Hepatocyte (in vitro differentiated cells): ENCODE measurements at regions not wholly inside any gene's neighbourhood (a gene's known extent, or its start where the extent isn't known, plus 50 kb on each side); places are given as distances from the start of the nearest gene placed in this dataset.

Experiments
- DNase-seq: peaks from one replicate; pipeline ENCODE4 v3.0.0-alpha.2; 2016; ENCODE audit warnings: low spot score
- H2AFZ ChIP-seq: fragments of 200-600 bp; sonication (generic); 2 replicates; pipeline ENCODE4 v1.6.0; 2016; ENCODE audit warnings: antibody characterized with exemption, mild to moderate bottlenecking
- H3K27ac ChIP-seq: fragments of 200-600 bp; sonication (generic); 2 replicates; pipeline ENCODE4 v1.5.1; 2016; ENCODE audit warnings: mild to moderate bottlenecking
- H3K27me3 ChIP-seq: fragments of 200-600 bp; sonication (generic); 2 replicates; pipeline ENCODE4 v1.6.1; 2016
- H3K36me3 ChIP-seq: fragments of 200-600 bp; sonication (generic); replicated peaks from 2 replicates; pipeline ENCODE4 v1.5.1; 2016; ENCODE audit warnings: low read depth; ENCODE audit not compliant: insufficient read depth
- H3K4me1 ChIP-seq: fragments of 200-600 bp; sonication (generic); 2 replicates; pipeline ENCODE4 v1.5.1; 2016; ENCODE audit warnings: mild to moderate bottlenecking, moderate library complexity; ENCODE audit not compliant: insufficient read depth
- H3K4me2 ChIP-seq: fragments of 200-600 bp; sonication (generic); 2 replicates; pipeline ENCODE4 v1.6.0; 2016
- H3K4me3 ChIP-seq: fragments of 200-600 bp; sonication (generic); 2 replicates; pipeline ENCODE4 v1.5.1; 2016; ENCODE audit warnings: mild to moderate bottlenecking
- H3K79me2 ChIP-seq: fragments of 200-600 bp; sonication (generic); 2 replicates; pipeline ENCODE4 v1.6.0; 2017; ENCODE audit warnings: mild to moderate bottlenecking
- H3K9me2 ChIP-seq: fragments of 200-600 bp; sonication (generic); replicated peaks from 2 replicates; pipeline ENCODE4 v1.6.0; 2017; ENCODE audit warnings: mild to moderate bottlenecking; ENCODE audit not compliant: insufficient read depth
- H3K9me3 ChIP-seq: fragments of 200-600 bp; sonication (generic); 2 replicates; pipeline ENCODE4 v1.5.1; 2016; ENCODE audit warnings: low read depth, mild to moderate bottlenecking
- H4K20me1 ChIP-seq: fragments of 200-600 bp; sonication (generic); 2 replicates; pipeline ENCODE4 v1.6.0; 2016; ENCODE audit warnings: mild to moderate bottlenecking; ENCODE audit not compliant: insufficient read depth, poor library complexity, severe bottlenecking
- CTCF ChIP-seq: fragments of 200-600 bp; sonication (generic); IDR thresholded peaks from 2 replicates; pipeline ENCODE4 v1.5.1; 2016; ENCODE audit warnings: antibody characterized with exemption, mild to moderate bottlenecking; ENCODE audit not compliant: poor library complexity
- EZH2 ChIP-seq: fragments of 200-600 bp; sonication (generic); IDR thresholded peaks from 2 replicates; pipeline ENCODE4 v1.6.1; 2016; ENCODE audit warnings: antibody characterized with exemption, mild to moderate bottlenecking, borderline replicate concordance
- EZH2phosphoT487 ChIP-seq: fragments of 200-600 bp; sonication (generic); IDR thresholded peaks from one replicate; pipeline ENCODE4 v1.6.1; 2018; ENCODE audit warnings: antibody characterized with exemption, mild to moderate bottlenecking, low read depth, moderate library complexity; ENCODE audit not compliant: unreplicated experiment, severe bottlenecking
- WGBS: methylation state at CpG from one replicate; pipeline ENCODE4 v1.1.6; 2016; ENCODE audit warnings: low lambda C conversion rate; ENCODE audit errors: missing lambda C conversion rate; 5-methylcytosine and 5-hydroxymethylcytosine counted together

- H3K9me3 ChIP-seq = no peaks in the 10 kb centered on the region
- no peak overlapping the region for H2AFZ ChIP-seq
- H3K27me3 ChIP-seq = no peaks in the 10 kb centered on the region
- no peak overlapping the region for H3K4me2 ChIP-seq
- TF ChIP-seq EZH2phosphoT487 = no peak
- no peak for TF ChIP-seq CTCF
- no peak for TF ChIP-seq EZH2
- no peak overlapping the region for H3K27ac ChIP-seq
- H4K20me1 ChIP-seq = no peaks in the 10 kb centered on the region
- H3K4me3 ChIP-seq = no peak overlapping the region
- no peak for DNase-seq
- WGBS = 90% methylated on average over 10 of the region's 10 CpGs
- no peaks in the 10 kb centered on the region for H3K4me1 ChIP-seq
- no peaks in the 10 kb centered on the region for H3K79me2 ChIP-seq
- H3K9me2 ChIP-seq = no peaks in the 10 kb centered on the region
- H3K36me3 ChIP-seq = no peaks in the 10 kb centered on the region
These were observed 143.4 kb upstream of the KLF14 start for GRCh38 chr7:130877236-130877990.

- no peak overlapping the region for H3K4me3 ChIP-seq
- DNase-seq = no peak
- H3K9me2 ChIP-seq = no peaks in the 10 kb centered on the region
- H3K9me3 ChIP-seq = no peaks in the 10 kb centered on the region
- H3K4me2 ChIP-seq = no peak overlapping the region
- no peaks in the 10 kb centered on the region for H3K4me1 ChIP-seq
- no peaks in the 10 kb centered on the region for H4K20me1 ChIP-seq
- no peak overlapping the region for H2AFZ ChIP-seq
- H3K27ac ChIP-seq = no peak overlapping the region
- TF ChIP-seq EZH2 = no peak
- no peak for TF ChIP-seq CTCF
- no peak for TF ChIP-seq EZH2phosphoT487
- no peaks in the 10 kb centered on the region for H3K36me3 ChIP-seq
- 94% methylated on average over 4 of the region's 4 CpGs for WGBS
- H3K27me3 ChIP-seq = no peaks in the 10 kb centered on the region
- H3K79me2 ChIP-seq = no peaks in the 10 kb centered on the region
These were observed 143.9 kb upstream of the KLF14 start for GRCh38 chr7:130877991-130878305.

- H3K27me3 ChIP-seq = no peaks in the 10 kb centered on the region
- DNase-seq = no peak
- no peak overlapping the region for H3K4me2 ChIP-seq
- WGBS = 81% methylated on average over 2 of the region's 2 CpGs
- no peaks in the 10 kb centered on the region for H3K79me2 ChIP-seq
- no peaks in the 10 kb centered on the region for H3K9me3 ChIP-seq
- H3K9me2 ChIP-seq = no peaks in the 10 kb centered on the region
- H2AFZ ChIP-seq = no peak overlapping the region
- TF ChIP-seq EZH2 (no peak), CTCF (no peak), EZH2phosphoT487 (no peak)
- no peaks in the 10 kb centered on the region for H3K36me3 ChIP-seq
- no peaks in the 10 kb centered on the region for H4K20me1 ChIP-seq
- no peaks in the 10 kb centered on the region for H3K4me1 ChIP-seq
- H3K4me3 ChIP-seq = no peak overlapping the region
- H3K27ac ChIP-seq = no peak overlapping the region
These were observed 144.8 kb upstream of the KLF14 start for GRCh38 chr7:130878785-130879184.
